Fibroblast of upper back skin (primary cell): ENCODE measurements at regions not wholly inside any gene's neighbourhood (a gene's known extent, or its start where the extent isn't known, plus 50 kb on each side); places are given as distances from the start of the nearest gene placed in this dataset.
A peak's percentile ranks its signal among the peaks of the same experiment; 100 is the strongest.
"Not testable (repeated sequence)": the region's sequence is repeated elsewhere in the genome, so short reads cannot be mapped to it uniquely, and the experiment has no call there.

Experiments
- DNase-seq: peaks from one replicate; pipeline ENCODE4 v3.0.0-alpha.2; 2013

DNA sequence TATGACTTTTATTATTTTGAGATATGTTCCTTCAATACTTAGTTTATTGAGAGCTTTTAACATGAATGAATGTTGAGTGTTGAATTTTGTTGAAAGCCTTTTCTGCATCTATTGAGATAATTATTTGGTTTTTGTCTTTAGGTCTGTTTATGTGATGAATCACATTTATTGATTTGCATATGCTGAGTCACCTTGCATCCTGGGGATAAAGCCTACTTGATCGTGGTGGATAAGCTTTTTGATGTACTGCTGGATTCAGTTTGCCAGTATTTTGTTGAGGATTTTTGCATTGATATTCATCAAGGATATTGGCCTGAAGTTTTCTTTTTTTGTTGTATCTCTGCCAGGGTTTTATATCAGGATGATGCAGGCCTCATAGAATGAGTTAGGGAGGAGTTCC is 106.5 kb upstream of the DAZL start:
- not testable (repeated sequence) for DNase-seq

DNA sequence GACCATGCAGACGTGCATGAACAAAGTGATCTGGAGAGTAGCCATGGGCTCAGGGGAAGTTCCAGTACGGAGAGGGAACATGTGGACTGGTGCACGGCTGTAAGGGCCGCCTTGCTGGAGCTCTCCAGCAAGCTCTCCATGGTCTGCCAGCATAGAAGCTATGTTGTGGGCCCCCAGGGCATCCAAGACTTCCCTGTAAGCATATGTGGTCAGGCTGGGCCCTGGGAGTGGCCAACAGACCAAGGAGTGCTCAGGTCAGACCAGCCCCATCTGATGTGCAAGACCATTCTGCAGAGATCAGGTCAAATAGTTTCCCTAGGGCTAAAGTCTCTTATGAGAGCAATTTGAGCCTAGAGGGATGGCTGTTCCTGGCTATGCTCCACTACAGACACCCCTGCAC is 110.1 kb upstream of the DAZL start:
- no peak for DNase-seq

DNA sequence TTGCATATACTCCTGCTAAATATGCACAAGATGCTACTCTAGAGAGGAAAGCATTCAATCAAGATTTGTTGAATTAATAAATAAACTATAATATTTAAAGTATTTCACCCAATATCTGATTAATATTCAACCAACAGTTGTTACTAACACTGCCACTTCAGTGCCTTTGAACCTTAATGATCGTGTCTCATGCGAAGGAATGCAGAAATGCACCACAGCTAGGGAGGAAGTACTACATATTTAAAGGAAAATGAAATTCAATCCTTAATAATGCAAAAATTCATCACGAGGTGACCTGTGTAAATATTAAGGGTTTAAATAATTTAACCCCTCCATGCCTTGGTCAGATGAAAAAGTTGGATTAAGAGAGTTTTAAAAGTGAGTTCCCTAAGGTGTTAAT is 114.2 kb upstream of the DAZL start:
- DNase-seq, result no peak

DNA sequence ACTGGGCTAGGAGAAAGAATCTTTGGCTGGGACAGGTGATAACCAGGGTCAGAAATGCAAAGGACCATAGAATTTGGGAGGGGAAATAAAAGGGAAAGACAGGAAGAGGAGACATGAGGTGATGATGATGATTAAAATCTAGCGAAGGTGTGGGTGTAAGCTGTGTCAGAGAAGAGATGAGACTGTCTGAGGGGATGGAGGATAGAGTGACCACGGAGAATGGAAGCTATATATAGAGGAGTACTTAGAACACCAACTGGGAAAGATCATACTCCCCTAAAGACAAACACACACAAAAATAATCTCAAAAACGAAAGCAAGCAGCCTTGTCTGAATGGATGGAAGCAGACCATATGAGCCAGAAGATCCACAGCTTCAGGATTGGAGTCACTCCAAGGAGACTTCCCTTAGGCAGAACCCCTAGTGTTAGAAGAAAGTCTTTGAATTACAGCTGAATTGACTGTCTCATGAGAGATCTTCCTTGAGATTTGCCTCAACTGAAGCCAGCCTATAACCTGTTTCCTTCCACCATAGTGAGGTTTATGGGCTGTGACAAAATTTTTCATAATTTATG is 115.2 kb upstream of the DAZL start:
- no peak for DNase-seq

DNA sequence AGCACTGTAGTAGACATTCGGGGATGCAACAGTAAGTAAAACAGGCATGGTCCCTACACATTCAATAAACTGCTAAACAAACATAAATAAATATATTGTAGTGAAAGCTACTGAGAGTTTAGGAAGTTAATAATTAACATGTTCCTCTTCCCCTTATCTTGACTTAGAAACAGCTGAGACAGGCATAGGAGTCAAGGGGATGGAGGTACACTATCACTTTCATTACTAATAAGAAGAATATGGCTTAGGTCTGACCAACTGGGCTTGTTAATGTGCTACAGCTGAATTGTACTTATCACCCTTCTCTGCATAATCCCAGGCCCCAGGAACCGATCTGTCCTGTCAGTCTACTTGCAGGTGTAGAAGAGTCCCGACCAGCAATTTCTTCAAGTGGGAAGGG is 116.3 kb upstream of the DAZL start:
- DNase-seq, result no peak

DNA sequence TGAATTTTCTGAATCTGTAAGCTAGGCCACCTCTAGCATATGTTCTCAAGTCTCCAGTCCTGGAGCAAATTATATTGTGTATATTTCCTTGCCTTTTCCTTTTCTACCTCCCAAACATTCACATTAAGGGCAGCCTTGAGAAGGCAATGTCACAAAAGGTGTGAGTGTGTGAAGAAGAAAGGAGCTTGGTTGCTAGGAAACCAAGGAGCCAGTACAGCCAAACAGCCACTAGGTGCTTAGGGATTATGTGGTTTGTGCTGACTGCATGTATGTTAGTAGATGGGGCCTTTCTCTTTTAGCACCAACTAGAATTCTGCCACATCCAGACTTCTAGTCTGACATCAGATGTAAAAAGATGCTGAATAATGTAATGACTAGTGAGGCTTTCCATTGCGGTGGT is 118.8 kb upstream of the DAZL start:
- peak; percentile 52 for DNase-seq

DNA sequence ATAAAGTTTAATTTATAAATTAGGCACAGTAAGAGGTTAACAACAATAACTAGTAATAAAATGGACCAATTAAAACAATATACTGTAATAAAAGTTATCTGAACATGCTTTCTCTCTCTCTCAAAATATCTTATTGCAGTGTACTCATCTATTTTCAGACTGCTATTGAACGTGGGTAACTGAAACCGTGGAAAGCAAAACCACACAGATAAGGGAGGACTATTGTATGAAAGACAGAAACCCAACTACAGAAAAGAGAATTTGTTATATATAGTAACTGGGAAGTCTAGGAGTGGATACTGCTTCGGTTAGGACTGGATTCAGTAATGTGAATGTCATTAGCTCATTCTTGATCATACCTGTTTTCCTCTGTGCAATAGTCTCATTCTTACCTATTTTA is 119.3 kb upstream of the DAZL start:
- no peak for DNase-seq

DNA sequence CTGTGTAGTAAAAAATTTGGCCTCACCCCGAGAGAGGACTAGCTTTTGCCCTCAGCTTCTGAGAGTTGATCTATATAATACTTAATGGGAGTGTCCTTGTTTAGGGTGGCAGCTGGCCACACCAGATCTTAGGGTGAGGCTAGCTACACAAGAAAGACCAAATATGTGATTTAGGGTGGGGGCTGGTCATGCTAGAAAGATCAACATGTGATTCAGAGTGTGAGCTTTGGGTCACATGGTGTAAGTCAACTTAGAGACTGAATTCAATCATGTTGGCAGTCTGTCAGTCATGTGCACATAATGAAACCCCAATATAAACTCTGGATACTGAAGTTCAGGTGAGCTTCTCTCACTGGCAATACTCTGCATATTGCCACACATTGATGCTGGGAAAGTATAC is 120.7 kb upstream of the DAZL start:
- no peak for DNase-seq

DNA sequence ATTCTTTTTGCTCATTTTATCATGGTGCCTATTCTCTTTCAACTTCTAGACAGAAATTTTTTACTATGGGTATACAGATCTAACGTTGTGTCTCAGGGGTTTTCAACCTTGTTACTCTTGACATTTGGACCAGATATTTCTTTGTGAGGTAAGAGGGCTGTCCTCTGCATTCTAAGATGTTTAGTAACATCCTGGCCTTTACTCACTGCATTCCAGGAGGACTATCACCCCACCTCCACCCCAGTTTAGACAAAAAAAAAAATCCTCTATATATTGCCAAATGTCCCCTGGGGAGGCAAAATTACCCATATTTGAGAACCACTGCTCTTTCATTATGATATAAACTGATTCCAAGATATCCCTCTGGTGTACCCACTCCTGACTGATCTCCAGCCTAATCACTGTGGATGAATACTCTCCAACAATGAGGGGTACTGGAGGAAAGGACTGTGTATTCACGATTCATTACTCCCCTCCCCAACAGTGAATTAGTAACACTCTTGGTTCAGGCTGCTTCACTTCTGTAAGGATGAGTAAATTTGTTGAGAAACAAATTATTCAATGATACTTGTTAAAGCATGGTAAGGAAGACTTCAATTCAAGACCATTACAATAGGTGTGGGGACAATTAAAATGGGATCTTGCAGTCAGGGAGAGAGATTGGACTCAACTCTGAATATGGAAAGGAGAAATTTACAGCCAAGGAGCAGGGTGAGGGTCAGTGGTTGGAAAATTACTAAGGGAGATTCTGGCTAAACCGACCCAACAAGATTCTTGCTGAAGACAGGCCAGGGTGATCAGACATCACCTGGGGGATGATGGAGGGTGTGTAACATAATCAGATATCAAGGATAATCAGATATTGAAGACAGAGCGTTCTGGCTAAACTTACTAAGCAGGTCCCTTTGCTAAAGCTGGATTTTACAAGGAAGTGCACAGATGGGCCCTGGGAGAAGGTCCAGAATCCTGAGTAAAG is 123.8 kb upstream of the DAZL start:
- DNase-seq, result peak; percentile 91

DNA sequence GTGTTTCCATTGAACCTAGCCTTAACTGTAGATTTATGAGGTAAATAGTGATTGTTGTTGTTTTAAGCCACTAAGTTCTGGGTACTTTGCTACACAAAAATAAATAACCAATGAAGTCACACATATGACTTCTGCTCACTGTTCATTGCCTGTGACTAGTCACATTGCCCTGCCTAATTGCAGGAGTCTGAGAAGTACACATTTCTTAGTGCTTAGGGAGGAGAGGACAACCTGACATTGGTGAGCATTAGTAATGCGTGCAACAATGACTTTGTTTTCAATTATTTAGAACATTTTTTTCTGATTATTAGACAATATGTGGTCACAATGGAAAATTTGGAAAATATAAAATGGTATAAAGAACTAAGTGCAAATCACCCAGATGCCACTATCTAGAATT is 133.2 kb upstream of the DAZL start:
- DNase-seq, result no peak

DNA sequence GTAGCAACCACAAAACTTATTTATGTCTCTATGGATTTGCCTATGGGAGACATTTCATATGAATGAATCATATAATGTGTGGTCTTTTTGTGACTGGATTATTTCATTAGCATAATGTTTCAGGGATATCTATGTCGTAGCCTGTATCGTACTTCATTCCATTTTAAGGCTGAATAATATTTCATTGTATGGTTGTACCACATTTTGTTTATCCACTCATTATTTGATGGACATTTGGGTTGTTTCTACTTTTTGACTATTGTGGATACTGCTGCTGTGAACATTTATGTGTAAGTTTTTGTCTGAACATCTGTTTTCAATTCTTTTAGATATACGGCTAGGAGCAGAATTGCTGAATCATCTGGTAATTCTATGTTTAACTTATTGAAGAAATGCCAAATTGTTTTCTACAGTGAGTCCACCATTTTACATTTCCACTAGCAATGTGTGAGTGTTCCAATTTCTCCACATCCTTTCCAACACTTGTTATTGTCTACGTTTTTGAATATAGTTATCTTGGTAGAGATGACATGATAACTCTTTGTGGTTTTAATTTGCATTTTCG is 134.4 kb upstream of the DAZL start:
- peak; percentile 94 for DNase-seq

DNA sequence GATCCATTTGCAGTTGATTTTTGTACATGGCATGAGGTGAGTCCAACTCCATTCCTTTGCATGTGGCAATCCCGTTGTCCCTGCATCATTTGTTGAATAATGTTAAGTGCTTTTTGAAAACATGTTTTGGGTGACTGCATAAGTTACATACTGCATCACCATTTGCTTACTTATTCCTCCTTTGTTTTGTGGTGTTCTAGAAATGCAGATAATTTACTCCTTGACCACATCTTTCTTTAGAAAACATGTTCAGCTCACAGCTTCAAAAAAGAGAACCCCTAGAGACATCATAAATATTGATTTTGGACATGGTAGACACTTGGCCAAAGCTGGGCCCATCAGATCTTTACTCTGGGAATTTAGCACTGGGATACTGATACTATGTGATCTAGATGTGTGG is 135.3 kb upstream of the DAZL start:
- peak; percentile 66 for DNase-seq

DNA sequence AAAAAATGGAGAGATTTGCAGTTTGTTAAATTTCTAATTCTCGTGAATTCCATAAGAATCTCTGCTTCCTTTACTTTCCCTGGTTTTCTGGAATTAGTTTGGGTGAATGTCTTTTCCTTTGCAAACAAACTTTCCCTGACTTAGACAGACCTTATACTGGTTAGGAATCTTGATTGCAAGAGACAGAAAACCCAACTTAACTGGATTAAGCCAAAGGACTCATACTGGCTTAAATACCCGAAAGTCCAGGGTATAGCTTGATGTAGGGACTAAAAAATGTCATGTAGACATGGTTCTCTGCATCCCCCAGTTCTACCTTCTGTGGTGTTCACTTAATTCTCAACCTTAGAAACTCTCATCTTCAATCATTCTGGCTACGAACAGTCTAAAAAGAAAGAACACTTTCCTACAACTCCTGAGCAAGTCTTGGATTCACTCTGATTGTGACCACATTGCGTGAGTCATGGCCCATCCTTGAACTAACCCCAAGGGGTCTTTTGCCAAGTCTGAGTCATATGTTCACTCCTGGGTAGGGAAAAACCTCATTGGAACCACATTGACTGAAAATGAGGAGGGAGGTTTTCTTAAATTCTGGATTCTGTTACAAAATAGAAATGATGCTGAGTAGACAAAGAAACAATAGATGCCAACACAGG is 136.0 kb upstream of the DAZL start:
- peak; percentile 98 for DNase-seq

DNA sequence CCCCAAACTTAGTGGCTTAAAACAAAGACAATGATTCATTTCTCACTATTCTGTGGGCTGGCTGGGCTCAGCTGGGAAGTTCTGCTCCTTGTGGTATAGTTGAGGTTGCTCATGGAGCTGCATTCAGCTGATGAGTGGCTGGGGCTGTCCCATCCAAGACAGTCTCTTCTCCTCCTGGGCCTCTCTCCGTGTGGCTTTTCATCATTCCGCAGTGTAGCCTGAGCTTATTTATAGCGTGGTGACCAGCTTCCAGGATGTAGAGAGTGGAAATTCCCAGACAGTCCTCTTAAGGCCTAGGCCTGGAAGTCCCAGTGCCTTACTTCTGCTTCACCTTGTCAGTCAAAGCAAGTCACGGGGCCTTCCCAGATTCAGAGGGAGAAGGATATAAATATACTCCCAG is 136.7 kb upstream of the DAZL start:
- peak; percentile 91 for DNase-seq

DNA sequence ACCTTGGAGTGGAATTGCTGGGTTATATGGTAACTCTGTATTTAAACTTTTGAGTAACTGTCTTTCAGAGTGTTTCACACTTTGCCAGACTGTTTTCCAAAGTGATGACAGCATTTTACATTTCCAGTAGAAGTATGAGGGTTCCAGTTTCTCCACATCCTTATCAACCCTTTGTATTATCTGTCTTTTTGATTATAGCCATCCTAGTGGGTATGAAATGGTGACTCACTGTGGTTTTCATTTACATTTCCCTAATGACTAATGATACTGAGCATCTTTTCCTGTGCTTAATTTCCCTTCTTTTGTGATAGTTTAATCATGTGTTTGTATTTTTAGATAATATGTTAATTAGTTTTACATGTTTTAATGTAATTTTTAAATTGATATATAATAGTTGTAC is 138.1 kb upstream of the DAZL start:
- no peak for DNase-seq

DNA sequence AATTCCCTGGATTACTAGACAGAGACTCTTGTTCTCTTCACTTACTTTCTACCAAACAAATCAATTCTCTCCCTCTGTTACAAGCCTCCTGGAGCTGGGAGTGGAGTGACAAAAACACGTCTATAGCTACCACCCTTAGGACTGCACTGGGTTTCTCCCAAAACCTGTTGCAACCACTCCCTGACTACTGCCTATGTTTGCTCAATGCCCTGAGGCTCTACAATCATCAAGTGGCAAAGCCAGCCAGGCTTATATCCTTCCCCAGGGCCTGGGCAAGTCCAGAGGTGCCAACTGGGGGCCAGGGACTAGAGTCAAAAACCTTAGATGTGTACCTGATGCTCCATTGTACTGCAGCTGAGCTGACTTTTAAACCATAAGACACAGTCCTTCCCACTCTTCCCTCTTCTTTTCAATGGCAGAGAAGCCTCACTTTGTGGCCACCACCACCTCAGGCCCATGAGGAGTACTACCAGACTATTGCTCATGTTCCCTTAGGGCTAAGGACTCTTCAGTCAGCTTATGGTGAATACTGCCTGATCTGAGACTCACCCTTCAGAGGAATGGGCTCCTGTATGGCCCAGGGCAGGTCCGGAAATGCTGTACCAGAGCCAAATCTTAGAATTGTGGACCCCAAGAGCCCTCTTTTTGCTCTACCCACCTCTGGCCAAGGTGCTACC is 125.4 kb upstream of the PLCL2 start:
- DNase-seq, result no peak

DNA sequence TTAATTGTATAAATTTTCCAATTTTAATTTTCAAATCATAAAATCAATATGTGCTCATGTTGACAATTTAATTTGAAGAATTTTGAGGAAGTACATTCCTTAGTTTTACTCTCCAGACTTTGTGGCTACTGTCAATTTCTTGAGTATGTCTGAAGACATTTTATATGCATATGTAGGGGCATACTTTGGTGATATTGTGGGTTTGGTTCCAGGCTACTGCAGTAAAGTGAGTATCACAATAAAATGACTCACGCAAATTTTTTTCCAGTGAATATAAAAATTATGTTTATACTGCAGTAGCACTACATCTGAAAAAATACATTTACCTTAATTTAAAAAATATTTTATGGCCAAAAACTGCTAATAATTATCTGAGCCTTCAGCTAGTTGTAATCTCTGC is 123.2 kb upstream of the PLCL2 start:
- DNase-seq, result peak; percentile 87

DNA sequence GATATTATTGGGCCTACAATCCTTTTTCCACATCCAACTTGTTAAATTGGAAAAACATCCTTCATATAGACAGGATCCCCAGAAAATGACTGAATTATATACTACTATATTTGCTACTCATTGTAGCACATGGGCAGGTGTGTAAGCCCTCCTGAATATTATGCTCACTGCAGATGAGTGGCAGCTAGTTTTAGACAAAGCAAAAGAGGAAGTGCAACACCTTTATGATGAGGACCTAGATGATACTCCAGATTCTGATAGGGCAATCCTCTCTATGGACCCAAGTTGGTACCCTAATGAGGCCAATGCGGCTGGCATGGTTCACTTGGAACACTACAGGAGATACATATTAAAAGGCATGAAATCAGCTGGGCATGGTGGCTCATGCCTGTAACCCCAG is 119.1 kb upstream of the PLCL2 start:
- no peak for DNase-seq

DNA sequence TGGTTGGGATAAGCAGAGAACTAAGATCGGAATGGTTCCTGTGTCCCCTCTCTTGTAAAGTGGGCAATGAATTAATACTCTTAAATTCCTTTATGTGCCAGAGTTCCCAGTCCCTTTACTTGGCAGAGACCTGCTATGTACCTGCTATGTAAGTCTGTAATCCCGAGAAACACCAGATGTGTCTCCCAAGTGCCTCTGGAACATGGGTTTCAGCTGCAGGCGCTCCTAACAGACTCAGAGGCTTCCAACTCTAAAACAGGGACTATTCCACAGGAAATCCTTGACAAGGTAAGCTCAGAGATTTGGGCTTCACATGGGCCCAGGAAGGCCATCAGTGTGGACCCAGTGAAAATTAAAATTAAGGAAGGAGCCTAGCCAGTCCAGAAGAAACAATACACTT is 117.7 kb upstream of the PLCL2 start:
- DNase-seq, result no peak

DNA sequence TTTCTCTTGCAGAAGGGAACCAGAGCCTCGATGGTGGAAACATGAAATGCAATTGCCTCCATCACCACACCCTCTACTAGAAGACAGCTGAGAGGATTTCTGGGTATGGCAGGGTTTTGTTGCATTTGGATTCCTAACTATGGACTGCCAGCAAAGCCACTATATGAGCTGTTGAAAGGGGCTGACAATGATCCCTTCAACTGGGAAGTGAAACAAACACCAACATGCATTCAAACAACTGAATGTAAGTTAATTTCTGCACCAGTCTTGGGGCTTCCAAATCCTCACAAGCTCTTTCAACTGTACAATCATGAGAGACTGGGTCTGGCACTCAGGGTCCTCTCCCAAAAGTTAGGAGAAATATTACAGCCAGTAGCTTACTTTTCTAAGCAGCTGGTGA is 116.7 kb upstream of the PLCL2 start:
- no peak for DNase-seq

DNA sequence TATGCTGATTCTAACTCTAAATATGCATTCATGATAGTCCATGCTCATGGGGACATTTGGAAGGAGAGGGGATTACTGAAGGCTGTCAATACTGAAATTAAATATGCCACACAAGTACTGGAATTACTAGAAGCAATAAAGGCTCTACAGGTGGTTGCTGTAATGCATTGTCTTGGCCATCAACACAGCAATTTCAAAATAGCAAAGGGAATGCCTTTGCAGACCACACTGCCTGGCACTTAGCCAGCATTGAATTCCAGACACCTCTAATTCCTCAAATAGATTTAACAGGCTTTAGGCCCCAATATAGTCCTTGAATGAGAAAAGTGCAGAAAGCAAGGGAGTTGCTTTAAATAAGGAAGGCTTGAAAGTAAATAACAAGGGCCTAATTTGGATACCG is 115.8 kb upstream of the PLCL2 start:
- peak; percentile 77 for DNase-seq

DNA sequence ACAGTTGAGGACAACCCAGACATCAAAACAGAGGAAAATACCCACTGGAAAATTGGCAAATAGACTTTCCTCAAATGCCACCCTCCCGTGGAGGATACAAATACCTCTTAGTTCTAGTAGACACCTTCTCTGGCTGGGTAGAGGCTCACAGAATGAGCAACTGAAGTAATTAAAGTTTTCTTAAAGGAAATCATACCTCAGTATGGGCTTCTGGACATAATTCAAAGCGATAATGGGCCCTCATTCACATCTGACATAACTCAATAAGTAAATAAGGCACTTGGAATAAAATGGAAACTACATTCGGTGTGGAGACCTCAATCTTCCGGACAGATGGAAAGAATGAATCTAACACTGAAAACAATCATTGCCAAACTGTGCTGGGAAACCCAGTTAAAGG is 115.2 kb upstream of the PLCL2 start:
- DNase-seq, result no peak

DNA sequence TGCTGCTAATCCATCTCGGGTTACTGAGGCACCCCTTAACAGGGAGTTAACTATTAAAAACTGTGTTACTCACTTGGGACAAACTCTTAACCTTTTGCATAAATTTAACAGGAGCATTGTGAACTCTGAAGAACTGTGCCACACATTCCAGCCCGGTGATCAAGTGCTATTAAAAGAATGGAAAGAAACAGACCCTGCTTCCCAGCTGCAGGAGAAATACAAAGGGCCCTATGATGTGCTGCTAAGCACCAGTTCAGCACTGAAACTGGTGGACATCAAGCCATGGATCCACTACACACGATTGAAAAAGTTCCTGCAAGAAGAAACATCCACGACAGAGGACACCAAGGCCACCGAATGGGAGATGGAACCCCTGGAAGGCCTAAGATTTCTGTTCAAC is 114.7 kb upstream of the PLCL2 start:
- peak; percentile 18 for DNase-seq
